PFSK-1 (cell line): ENCODE measurements at regions not wholly inside any gene's neighbourhood (a gene's known extent, or its start where the extent isn't known, plus 50 kb on each side); places are given as distances from the start of the nearest gene placed in this dataset.

Experiments
- FOXP2 ChIP-seq: optimal IDR thresholded peaks from 2 replicates; pipeline ENCODE3; 2011; ENCODE audit warnings: borderline replicate concordance, control low read depth, inconsistent platforms; ENCODE audit not compliant: insufficient read depth; ENCODE audit errors: extremely low read length, extremely low read depth
- POLR2AphosphoS5 ChIP-seq: IDR thresholded peaks from 2 replicates; pipeline ENCODE4 v1.6.1; 2012; ENCODE audit warnings: low read depth, mild to moderate bottlenecking, control low read depth, low read length, moderate library complexity
- REST ChIP-seq, 2 experiments: IDR thresholded peaks; 2 replicates each; pipeline versions ENCODE4 v1.6.1 to v1.8.0; 2011 to 2012; ENCODE audit warnings: low read depth in 2 of 2, low read length in 2 of 2, control low read depth in 1 of 2, inconsistent platforms in 1 of 2, mild to moderate bottlenecking in 1 of 2, moderate library complexity in 1 of 2; ENCODE audit not compliant: insufficient read depth in 1 of 2
- SIN3A ChIP-seq: IDR thresholded peaks from 2 replicates; pipeline ENCODE4 v1.6.1; 2012; ENCODE audit warnings: mild to moderate bottlenecking, low read length, moderate library complexity, borderline replicate concordance; ENCODE audit not compliant: insufficient read depth
- TAF1 ChIP-seq: IDR thresholded peaks from 2 replicates; pipeline ENCODE4 v1.6.1; 2012; ENCODE audit warnings: low read length, control low read depth, borderline replicate concordance; ENCODE audit not compliant: insufficient read depth

GRCh38 chr10:106495931-106496330 is 668.6 kb downstream of the SORCS1 start:
- no peak for TF ChIP-seq POLR2AphosphoS5
- TF ChIP-seq REST (IDR thresholded peaks at IDR 0.05; ENCODE audit: insufficient read depth in 1 of 2, low read depth in 2 of 2, low read length in 2 of 2): no peak
- no peak for TF ChIP-seq FOXP2
- no peak for TF ChIP-seq TAF1
- TF ChIP-seq SIN3A: no peak

- TF ChIP-seq REST (IDR thresholded peaks at IDR 0.05; ENCODE audit: insufficient read depth in 1 of 2, low read depth in 2 of 2, low read length in 2 of 2): no peak
- TF ChIP-seq TAF1: no peak
- no peak for TF ChIP-seq FOXP2
- TF ChIP-seq POLR2AphosphoS5: no peak
- no peak for TF ChIP-seq SIN3A
Observed at GRCh38 chr10:106493751-106494150, 670.8 kb downstream of the SORCS1 start.

- TF ChIP-seq TAF1 (no peak), REST (IDR thresholded peaks at IDR 0.05; ENCODE audit: insufficient read depth in 1 of 2, low read depth in 2 of 2, low read length in 2 of 2) (no peak)
Observed at GRCh38 chr10:106493226-106493625, 671.3 kb downstream of the SORCS1 start.

- TF ChIP-seq SIN3A (no peak), TAF1 (no peak), POLR2AphosphoS5 (no peak), FOXP2 (no peak), REST (IDR thresholded peaks at IDR 0.05; ENCODE audit: insufficient read depth in 1 of 2, low read depth in 2 of 2, low read length in 2 of 2) (no peak)
Observed at GRCh38 chr10:106487726-106488125, 676.8 kb downstream of the SORCS1 start.

GRCh38 chr10:106481598-106482275 is 682.8 kb downstream of the SORCS1 start:
- TF ChIP-seq TAF1 (no peak), FOXP2 (no peak), SIN3A (no peak), POLR2AphosphoS5 (no peak), REST (IDR thresholded peaks at IDR 0.05; ENCODE audit: insufficient read depth in 1 of 2, low read depth in 2 of 2, low read length in 2 of 2) (no peak)
